GM21737 (cell line): ENCODE measurements at regions not wholly inside any gene's neighbourhood (a gene's known extent, or its start where the extent isn't known, plus 50 kb on each side); places are given as distances from the start of the nearest gene placed in this dataset.

ENCODE experiments used
- ATAC-seq: cut with Tn5 transposase; IDR thresholded peaks from one replicate; pipeline ENCODE4 v1.9.1; 2021; ENCODE audit warnings: mild to moderate bottlenecking, moderate library complexity; ENCODE audit not compliant: unreplicated experiment

DNA sequence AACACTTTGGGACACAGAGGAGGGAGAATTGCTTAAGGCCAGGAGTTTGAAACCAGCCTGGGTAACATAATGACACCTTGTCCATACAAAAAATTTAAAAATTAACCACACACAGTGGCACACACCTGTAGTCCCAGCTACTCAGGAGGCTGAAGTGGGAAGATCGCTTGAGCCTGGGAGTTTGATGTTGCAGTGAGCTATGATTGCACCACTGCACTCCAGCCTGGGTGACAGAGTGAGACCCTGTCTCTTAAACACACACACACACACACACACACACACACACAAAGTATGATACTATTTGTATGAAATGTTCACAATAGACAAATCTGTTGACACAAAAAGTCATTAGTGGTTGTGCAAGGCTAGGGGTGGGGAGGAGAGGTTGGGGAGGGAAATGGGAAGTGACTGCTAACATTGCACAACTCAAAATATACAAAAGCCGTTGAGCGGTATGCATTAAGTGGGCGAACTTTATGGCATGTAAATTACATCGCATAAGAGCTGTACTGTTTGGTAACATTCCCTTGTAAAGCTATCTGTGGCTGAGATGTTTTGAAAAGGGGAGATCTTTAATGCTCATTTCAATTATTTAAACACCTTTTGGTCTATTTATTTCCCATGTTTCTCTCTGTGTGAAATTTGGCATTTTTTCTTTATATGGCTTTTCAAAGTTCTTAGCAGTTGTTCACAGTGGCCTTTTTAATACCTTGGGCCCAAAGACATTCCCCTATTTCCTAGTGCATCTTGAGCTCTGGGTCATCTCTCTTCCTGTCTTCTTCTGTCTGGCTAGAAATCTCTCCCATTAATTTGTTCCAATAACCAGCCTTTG lies 58.9 kb upstream of the ZNF516 start:
- ATAC-seq: no peak

DNA sequence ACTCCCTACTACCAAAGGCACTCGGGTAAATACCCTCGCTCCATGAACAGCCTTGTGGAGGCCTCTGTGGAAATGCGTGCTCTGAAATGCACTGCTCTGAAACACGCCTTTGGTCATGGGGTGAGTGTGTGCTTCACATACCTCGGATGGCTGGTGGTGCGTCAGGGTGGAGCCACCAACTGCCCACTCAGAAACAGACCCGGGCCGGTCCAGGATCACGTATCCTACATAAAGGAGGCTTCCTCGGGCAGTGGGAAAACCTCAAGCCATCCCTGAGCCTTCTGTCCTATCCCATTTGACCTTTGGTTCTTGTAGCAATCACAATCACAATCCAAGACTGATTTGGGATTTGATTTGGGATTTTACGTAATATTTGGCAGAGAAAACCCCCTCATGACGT lies 53.5 kb upstream of the ZNF516 start:
- ATAC-seq: no peak

DNA sequence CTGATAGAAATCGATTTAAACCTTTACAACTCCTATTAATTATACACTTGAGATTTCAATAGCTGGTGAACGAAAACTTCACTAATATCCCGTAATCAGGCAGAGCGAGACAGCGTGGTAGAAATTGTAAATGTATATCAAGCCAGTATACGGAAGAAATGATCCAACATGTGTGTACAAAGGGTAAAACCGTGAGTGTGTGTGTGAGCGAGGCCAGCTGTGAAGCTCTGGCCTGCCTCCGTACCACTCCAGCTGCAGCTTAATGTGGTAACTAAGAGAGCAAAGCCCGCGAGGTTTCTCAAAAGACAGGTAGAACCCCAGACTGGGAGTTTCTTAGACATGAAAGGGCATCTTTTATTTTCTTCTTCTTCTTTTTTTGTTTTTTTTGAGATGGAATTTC lies 52.3 kb upstream of the ZNF516 start:
- ATAC-seq: no peak

DNA sequence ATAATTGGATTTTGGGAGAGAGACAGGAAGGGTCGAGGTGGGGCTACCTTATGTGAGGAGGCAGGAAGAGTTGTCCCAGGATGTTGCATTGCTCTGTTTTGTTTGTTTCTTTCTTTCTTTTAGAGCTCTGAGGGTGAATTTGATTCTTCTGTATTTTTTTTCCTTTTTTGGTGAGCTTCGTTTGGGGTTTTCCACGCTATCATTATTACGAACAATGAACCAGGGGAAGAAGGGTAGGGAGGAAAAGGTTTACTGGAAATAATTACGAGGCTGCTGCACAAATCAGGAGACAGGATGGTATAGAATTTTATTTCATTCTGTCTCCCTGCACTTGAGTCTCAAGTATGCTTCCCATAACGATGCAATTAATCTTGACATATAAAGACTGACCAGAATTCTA lies 51.4 kb upstream of the ZNF516 start:
- no peak for ATAC-seq

DNA sequence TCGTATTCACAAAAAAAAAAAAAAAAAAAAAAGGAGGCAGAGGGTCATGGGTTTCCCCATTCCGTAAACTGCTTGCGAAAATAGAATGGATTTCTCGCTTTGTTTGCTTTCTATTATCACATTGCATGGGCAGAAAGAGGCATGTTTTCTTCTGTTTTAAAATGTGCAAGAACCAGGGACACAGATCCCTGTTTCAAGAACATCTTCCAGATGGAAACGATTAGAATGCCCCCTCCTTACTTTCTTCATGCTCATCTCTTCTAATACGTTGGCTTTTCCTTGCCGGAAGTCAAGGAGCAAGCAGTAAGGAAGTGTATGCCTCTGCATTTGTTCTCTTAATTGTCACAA lies 51.0 kb upstream of the ZNF516 start:
- ATAC-seq: no peak

DNA sequence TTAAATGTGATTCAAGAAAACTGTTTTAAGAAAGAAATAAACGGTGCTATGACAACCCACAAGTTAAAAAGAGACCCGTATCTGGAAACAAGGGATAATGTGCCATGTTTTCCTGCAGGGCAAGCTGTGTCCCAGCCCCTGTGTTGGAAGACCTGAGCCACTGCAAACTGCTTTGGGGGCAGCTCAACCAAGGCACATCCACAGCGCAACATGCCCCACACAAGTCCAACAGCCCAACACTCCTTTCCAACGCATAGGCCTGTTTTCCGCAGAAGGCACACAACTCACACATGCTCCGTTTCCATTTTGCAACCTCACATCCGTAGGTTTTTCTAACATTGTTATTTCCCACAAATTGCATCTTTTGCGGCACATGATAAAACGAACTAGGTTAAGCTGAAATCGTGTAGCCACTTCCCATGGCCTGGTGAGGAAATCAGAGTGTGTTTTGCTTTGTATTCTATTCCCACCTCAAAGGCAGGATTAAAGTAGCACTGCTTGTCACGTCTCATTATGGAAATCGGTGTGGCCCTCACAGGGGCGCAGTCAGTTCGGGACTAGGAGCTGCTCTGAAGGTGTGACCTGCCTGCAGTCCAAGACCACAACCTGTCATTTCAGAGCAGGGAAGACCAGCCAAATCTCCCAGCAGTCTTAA lies 50.5 kb upstream of the ZNF516 start:
- no peak for ATAC-seq

DNA sequence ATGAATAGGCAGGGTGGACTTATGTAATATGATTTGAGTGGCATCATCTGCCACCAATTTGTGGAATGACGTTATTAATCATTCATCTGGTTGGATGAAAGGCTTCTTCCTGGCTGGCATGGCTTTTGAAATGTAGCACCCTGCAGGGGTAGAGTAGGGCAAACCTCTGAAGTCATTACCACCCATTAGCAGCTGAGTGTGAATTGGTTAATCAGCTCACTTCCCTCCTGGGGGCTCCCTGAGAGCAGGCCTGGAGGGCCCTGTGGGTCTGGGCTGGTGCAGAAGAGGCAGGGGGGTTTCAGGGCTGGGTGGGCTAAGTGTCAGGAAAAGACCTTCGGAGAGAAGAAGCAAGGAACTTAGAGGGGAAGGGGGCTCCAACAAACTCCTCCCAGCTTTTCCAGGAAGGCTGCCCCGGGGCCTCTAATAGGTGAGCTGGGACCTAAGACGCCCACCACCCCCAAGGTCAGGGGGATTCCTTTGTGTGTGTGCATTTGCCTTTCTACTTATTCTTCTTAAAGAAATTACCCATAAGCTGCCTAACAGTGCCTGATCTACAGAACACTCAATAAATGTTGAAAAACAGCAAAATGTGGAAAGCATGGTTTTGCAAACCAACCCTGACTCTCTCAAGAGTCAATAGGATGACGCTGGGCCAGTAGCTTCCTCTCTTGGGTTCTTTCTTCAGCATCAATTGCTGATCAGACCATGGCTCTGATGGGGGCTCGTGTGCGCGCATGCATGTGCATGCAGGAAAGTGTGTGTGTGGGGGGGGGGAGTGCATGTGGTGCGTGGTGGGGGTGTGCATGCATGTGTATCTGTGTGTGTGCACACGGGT lies 49.7 kb upstream of the ZNF516 start:
- ATAC-seq: no peak
